WERI-Rb-1 (cell line): ENCODE measurements at regions not wholly inside any gene's neighbourhood (a gene's known extent, or its start where the extent isn't known, plus 50 kb on each side); places are given as distances from the start of the nearest gene placed in this dataset.

Experiments
- DNase-seq: peaks from one replicate; pipeline ENCODE4 v3.0.0-alpha.2; 2020
- H3K27ac ChIP-seq: fragments of 250-450 bp; sonication (Bioruptor Pico); 2 replicates; pipeline ENCODE4 v1.5.1; 2020; ENCODE audit warnings: mild to moderate bottlenecking, moderate library complexity
- H3K27me3 ChIP-seq: fragments of 250-450 bp; sonication (Bioruptor Pico); 2 replicates; pipeline ENCODE4 v1.5.1; 2021; ENCODE audit warnings: mild to moderate bottlenecking, low read depth, moderate library complexity; ENCODE audit not compliant: insufficient read depth, severe bottlenecking
- H3K36me3 ChIP-seq: fragments of 250-450 bp; sonication (Bioruptor Pico); 2 replicates; pipeline ENCODE4 v1.5.1; 2020; ENCODE audit warnings: mild to moderate bottlenecking, moderate library complexity
- H3K4me3 ChIP-seq: 2 replicates; pipeline ENCODE4 v1.5.1; 2011; ENCODE audit warnings: low read depth, mild to moderate bottlenecking, control low read depth, low read length
- H3K9me3 ChIP-seq: fragments of 250-450 bp; sonication (Bioruptor Pico); 2 replicates; pipeline ENCODE4 v1.5.1; 2021; ENCODE audit warnings: mild to moderate bottlenecking, moderate library complexity; ENCODE audit not compliant: severe bottlenecking
- CTCF ChIP-seq: IDR thresholded peaks from 2 replicates; pipeline ENCODE4 v1.5.1; 2011; ENCODE audit warnings: low read depth, mild to moderate bottlenecking, control low read depth, inconsistent platforms, low read length

GRCh38 chr6:40958738-40959137 is 80.3 kb downstream of the UNC5CL start:
- no peak overlapping the region for H3K27ac ChIP-seq

GRCh38 chr6:40957616-40958492 is 81.2 kb downstream of the UNC5CL start:
- H3K27ac ChIP-seq, result no peak overlapping the region
- no peak for TF ChIP-seq CTCF
- peaks cover 7% of the 10 kb centered on the region for H3K27me3 ChIP-seq
- H3K36me3 ChIP-seq, result no peaks in the 10 kb centered on the region
- H3K4me3 ChIP-seq, result no peak overlapping the region
- H3K9me3 ChIP-seq, result no peaks in the 10 kb centered on the region
- no peak for DNase-seq

More at GRCh38 chr6:40958738-40959137, 80.3 kb downstream of the UNC5CL start:
- peaks cover 7% of the 10 kb centered on the region for H3K27me3 ChIP-seq
- no peaks in the 10 kb centered on the region for H3K9me3 ChIP-seq
- no peaks in the 10 kb centered on the region for H3K36me3 ChIP-seq
- no peak overlapping the region for H3K4me3 ChIP-seq
- no peak for TF ChIP-seq CTCF
- no peak for DNase-seq

GRCh38 chr6:40956936-40957335 is 82.1 kb downstream of the UNC5CL start:
- Histone ChIP-seq H3K36me3 (no peaks in the 10 kb centered on the region), H3K27ac (no peak overlapping the region), H3K27me3 (peaks cover 7% of the 10 kb centered on the region), H3K4me3 (no peak overlapping the region), H3K9me3 (no peaks in the 10 kb centered on the region)
- no peak for TF ChIP-seq CTCF
- no peak for DNase-seq

- TF ChIP-seq CTCF, result no peak
- Histone ChIP-seq H3K27ac (no peak overlapping the region), H3K4me3 (no peak overlapping the region), H3K27me3 (peaks cover 10% of the 10 kb centered on the region), H3K36me3 (no peaks in the 10 kb centered on the region), H3K9me3 (no peaks in the 10 kb centered on the region)
- no peak for DNase-seq
These were observed 83.9 kb downstream of the UNC5CL start for GRCh38 chr6:40955178-40955545.

- DNase-seq, result no peak
- Histone ChIP-seq H3K27ac (no peak overlapping the region), H3K9me3 (no peaks in the 10 kb centered on the region), H3K36me3 (no peaks in the 10 kb centered on the region), H3K4me3 (no peak overlapping the region), H3K27me3 (peaks cover 12% of the 10 kb centered on the region)
- TF ChIP-seq CTCF, result no peak
These were observed 84.4 kb downstream of the UNC5CL start for GRCh38 chr6:40954446-40955177.
